H9 (cell line): ENCODE measurements at regions not wholly inside any gene's neighbourhood (a gene's known extent, or its start where the extent isn't known, plus 50 kb on each side); places are given as distances from the start of the nearest gene placed in this dataset.
"Not testable (repeated sequence)": the region's sequence is repeated elsewhere in the genome, so short reads cannot be mapped to it uniquely, and the experiment has no call there.

ENCODE experiments used
- DNase-seq: peaks from one replicate; pipeline ENCODE4 v3.0.0-alpha.2; 2017
- H2AFZ ChIP-seq: one replicate; pipeline ENCODE4 v1.6.1; 2013; ENCODE audit warnings: mild to moderate bottlenecking, low read length, control low read depth, moderate library complexity
- H2AK5ac ChIP-seq: 2 replicates; pipeline ENCODE4 v1.6.1; 2013; ENCODE audit warnings: low read length, control low read depth, mixed read lengths; ENCODE audit not compliant: insufficient read length
- H2BK120ac ChIP-seq: one replicate; pipeline ENCODE4 v1.6.1; 2013; ENCODE audit warnings: low read depth, mild to moderate bottlenecking, low read length, control low read depth, inconsistent platforms; ENCODE audit not compliant: poor library complexity, severe bottlenecking
- H2BK12ac ChIP-seq: 2 replicates; pipeline ENCODE4 v1.6.1; 2013; ENCODE audit warnings: low read length, control low read depth, mixed read lengths, low read depth; ENCODE audit not compliant: insufficient read length
- H2BK15ac ChIP-seq: 2 replicates; pipeline ENCODE4 v1.6.1; 2013; ENCODE audit warnings: low read depth, low read length, control low read depth
- H2BK20ac ChIP-seq: one replicate; pipeline ENCODE4 v1.6.1; 2013; ENCODE audit warnings: low read depth, mild to moderate bottlenecking, low read length, control low read depth, inconsistent platforms; ENCODE audit not compliant: poor library complexity, severe bottlenecking
- H2BK5ac ChIP-seq: 2 replicates; pipeline ENCODE4 v1.6.1; 2013; ENCODE audit warnings: low read length, control low read depth, mixed read lengths; ENCODE audit not compliant: insufficient read length
- H3K14ac ChIP-seq: 2 replicates; pipeline ENCODE4 v1.6.1; 2013; ENCODE audit warnings: low read length, control low read depth; ENCODE audit not compliant: insufficient read depth
- H3K18ac ChIP-seq: 2 replicates; pipeline ENCODE4 v1.6.1; 2013; ENCODE audit warnings: low read depth, mild to moderate bottlenecking, mixed read lengths, low read length, control low read depth; ENCODE audit not compliant: insufficient read length
- H3K23ac ChIP-seq: 2 replicates; pipeline ENCODE4 v1.6.1; 2013; ENCODE audit warnings: low read length, control low read depth, mixed read lengths, low read depth; ENCODE audit not compliant: insufficient read length
- H3K23me2 ChIP-seq: 2 replicates; pipeline ENCODE4 v1.6.1; 2013; ENCODE audit warnings: low read depth, mild to moderate bottlenecking, mixed read lengths, low read length, control low read depth; ENCODE audit not compliant: insufficient read length, poor library complexity, severe bottlenecking
- H3K27ac ChIP-seq: 2 replicates; pipeline ENCODE4 v1.5.1; 2013; ENCODE audit warnings: low read length, control low read depth, mixed read lengths, low read depth; ENCODE audit not compliant: insufficient read length
- H3K27me3 ChIP-seq: 2 replicates; pipeline ENCODE4 v1.6.1; 2013; ENCODE audit warnings: low read length, control low read depth, inconsistent platforms; ENCODE audit not compliant: insufficient read depth
- H3K4ac ChIP-seq: 2 replicates; pipeline ENCODE4 v1.6.1; 2013; ENCODE audit warnings: low read depth, mild to moderate bottlenecking, control low read depth, inconsistent platforms, low read length, moderate library complexity
- H3K4me1 ChIP-seq: 2 replicates; pipeline ENCODE4 v1.6.1; 2013; ENCODE audit warnings: low read length, control low read depth, inconsistent platforms; ENCODE audit not compliant: insufficient read depth
- H3K4me2 ChIP-seq: 2 replicates; pipeline ENCODE4 v1.6.1; 2013; ENCODE audit warnings: low read length, control low read depth, mixed read lengths; ENCODE audit not compliant: insufficient read length, insufficient read depth
- H3K56ac ChIP-seq: 2 replicates; pipeline ENCODE4 v1.6.1; 2013; ENCODE audit warnings: low read depth, mild to moderate bottlenecking, mixed read lengths, low read length, control low read depth; ENCODE audit not compliant: insufficient read length
- H3K79me1 ChIP-seq: 2 replicates; pipeline ENCODE4 v1.6.1; 2013; ENCODE audit warnings: low read depth, mild to moderate bottlenecking, moderate library complexity, low read length, control low read depth, inconsistent platforms; ENCODE audit not compliant: insufficient read depth, poor library complexity, severe bottlenecking
- H3K79me2 ChIP-seq: 2 replicates; pipeline ENCODE4 v1.6.1; 2013; ENCODE audit warnings: low read length, control low read depth, inconsistent platforms; ENCODE audit not compliant: insufficient read depth
- H3K9ac ChIP-seq: 2 replicates; pipeline ENCODE4 v1.6.1; 2013; ENCODE audit warnings: low read length, control low read depth, mixed read lengths; ENCODE audit not compliant: insufficient read length; ENCODE audit errors: extremely low read depth
- H3K9me3 ChIP-seq: one replicate; pipeline ENCODE4 v1.6.1; 2013; ENCODE audit warnings: low read depth, low read length, inconsistent platforms; ENCODE audit not compliant: control insufficient read depth
- H3T11ph ChIP-seq: one replicate; pipeline ENCODE4 v1.6.1; 2013; ENCODE audit warnings: mild to moderate bottlenecking, low read length, control low read depth, inconsistent platforms
- H4K20me1 ChIP-seq: one replicate; pipeline ENCODE4 v1.6.1; 2013; ENCODE audit not compliant: control insufficient read depth, insufficient read length, insufficient read depth
- H4K5ac ChIP-seq: 2 replicates; pipeline ENCODE4 v1.6.1; 2013; ENCODE audit warnings: low read depth, mild to moderate bottlenecking, mixed read lengths, low read length, control low read depth; ENCODE audit not compliant: insufficient read length
- H4K8ac ChIP-seq: replicated peaks from 2 replicates; pipeline ENCODE4 v1.6.1; 2013; ENCODE audit warnings: low read length, control low read depth, mixed read lengths, low read depth; ENCODE audit not compliant: insufficient read length
- H4K91ac ChIP-seq: 2 replicates; pipeline ENCODE4 v1.6.1; 2013; ENCODE audit warnings: low read depth, mild to moderate bottlenecking, moderate library complexity, mixed read lengths, low read length, control low read depth; ENCODE audit not compliant: insufficient read length
- H3K27ac Mint-ChIP-seq, 3 experiments: 2 replicates in 2 of 3; 3 replicates in 1 of 3; pipeline ENCODE4 v1.8.0; 2020 to 2021; ENCODE audit warnings: mixed read lengths in 3 of 3, mild to moderate bottlenecking in 1 of 3, moderate library complexity in 1 of 3
- H3K27me3 Mint-ChIP-seq: 2 replicates; pipeline ENCODE4 v1.8.0; 2021; ENCODE audit warnings: low read depth, mild to moderate bottlenecking, moderate library complexity, mixed read lengths
- H3K36me3 Mint-ChIP-seq, 3 experiments: 2 replicates in 2 of 3; 3 replicates in 1 of 3; pipeline ENCODE4 v1.8.0; 2020 to 2021; ENCODE audit warnings: low read depth in 3 of 3, mixed read lengths in 3 of 3; ENCODE audit not compliant: insufficient read depth in 1 of 3
- H3K4me1 Mint-ChIP-seq, 2 experiments: 2 replicates each; pipeline ENCODE4 v1.8.0; 2020; ENCODE audit warnings: mixed read lengths in 2 of 2
- H3K4me3 Mint-ChIP-seq, 2 experiments: 2 replicates in 1 of 2; 3 replicates in 1 of 2; pipeline ENCODE4 v1.8.0; 2020 to 2021; ENCODE audit warnings: mild to moderate bottlenecking in 2 of 2, mixed read lengths in 2 of 2, moderate library complexity in 1 of 2
- H3K9me3 Mint-ChIP-seq, 2 experiments: 2 replicates in 1 of 2; 3 replicates in 1 of 2; pipeline ENCODE4 v1.8.0; 2020; ENCODE audit warnings: mild to moderate bottlenecking in 2 of 2, mixed read lengths in 2 of 2, moderate library complexity in 1 of 2
- WGBS: extraction: QIAGEN DNeasy Blood & Tissue Kit; methylation state at CpG from one replicate; pipeline ENCODE4 v1.1.7; 2013; ENCODE audit warnings: missing lambda C conversion rate, low lambda C conversion rate, mixed read lengths; ENCODE audit not compliant: insufficient read length; ENCODE audit errors: extremely low coverage; 5-methylcytosine and 5-hydroxymethylcytosine counted together

DNA sequence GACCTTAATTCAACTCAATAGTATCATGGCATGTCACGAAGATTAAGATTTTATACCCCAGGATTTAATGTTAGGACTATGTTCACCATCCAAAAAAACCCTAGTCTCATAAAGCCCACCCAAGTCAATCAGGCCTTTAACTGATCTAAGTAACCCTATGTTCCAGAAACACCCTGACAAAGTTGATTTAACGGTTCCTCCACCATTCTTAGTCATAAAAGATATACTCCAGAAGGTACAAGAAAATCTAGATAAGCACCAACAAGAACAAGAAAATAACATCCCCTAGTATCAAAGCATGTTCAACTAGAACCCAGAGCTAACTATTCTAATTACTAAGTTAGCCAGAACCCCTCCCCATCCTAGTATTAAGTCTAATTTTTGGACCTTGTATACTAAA is 120.7 kb upstream of the DEFB108B start:
- not testable (repeated sequence) for H3K27ac Mint-ChIP-seq, H3K4me1 ChIP-seq, H3K18ac ChIP-seq, H4K91ac ChIP-seq, H3K79me2 ChIP-seq, H3K9ac ChIP-seq, H3K27me3 ChIP-seq, H3K9me3 Mint-ChIP-seq, H2BK12ac ChIP-seq, H3K56ac ChIP-seq, H3K23me2 ChIP-seq, H3K27ac ChIP-seq, H3K9me3 ChIP-seq, H3K4ac ChIP-seq, H3K79me1 ChIP-seq, H4K8ac ChIP-seq, H3K23ac ChIP-seq, H3K36me3 Mint-ChIP-seq, H3K27me3 Mint-ChIP-seq, DNase-seq, H2AFZ ChIP-seq, H2BK15ac ChIP-seq, H3K14ac ChIP-seq, H3K4me3 Mint-ChIP-seq, H2BK5ac ChIP-seq, H3T11ph ChIP-seq, H2BK20ac ChIP-seq, H4K5ac ChIP-seq, H3K4me2 ChIP-seq, H2BK120ac ChIP-seq, H4K20me1 ChIP-seq, H2AK5ac ChIP-seq
- H3K4me1 Mint-ChIP-seq: peaks cover 10 to 15% of the 10 kb centered on the region in 2 experiments
- no CpG with 5 or more reads among the region's 2 CpGs for WGBS

GRCh38 chr11:71712846-71713245 is 120.2 kb upstream of the DEFB108B start:
- no CpG with 5 or more reads among the region's 5 CpGs for WGBS

More at GRCh38 chr11:71712846-71713245, 120.2 kb upstream of the DEFB108B start:
- H2BK20ac ChIP-seq, H2BK120ac ChIP-seq, H2AK5ac ChIP-seq, H2AFZ ChIP-seq, H3K18ac ChIP-seq, H2BK5ac ChIP-seq, H3K27me3 Mint-ChIP-seq, H3K9me3 Mint-ChIP-seq, DNase-seq, H4K91ac ChIP-seq, H3K27ac Mint-ChIP-seq, H4K8ac ChIP-seq, H3K9ac ChIP-seq, H3K23me2 ChIP-seq, H2BK12ac ChIP-seq, H4K20me1 ChIP-seq, H2BK15ac ChIP-seq, H3K79me2 ChIP-seq, H3T11ph ChIP-seq, H3K9me3 ChIP-seq, H3K36me3 Mint-ChIP-seq, H3K4ac ChIP-seq, H3K4me1 ChIP-seq, H3K23ac ChIP-seq, H4K5ac ChIP-seq, H3K4me2 ChIP-seq, H3K79me1 ChIP-seq, H3K27me3 ChIP-seq, H3K4me3 Mint-ChIP-seq, H3K56ac ChIP-seq, H3K27ac ChIP-seq, H3K14ac ChIP-seq, H3K4me1 Mint-ChIP-seq: not testable (repeated sequence)
